ENCODE measurements at regions not wholly inside any gene's neighbourhood (a gene's known extent, or its start where the extent isn't known, plus 50 kb on each side); places are given as distances from the start of the nearest gene placed in this dataset.

- no peak for DNase-seq (ENCODE audit: insufficient read length, low spot score)
- no peak for FAIRE-seq
- TF ChIP-seq CTCF (IDR thresholded peaks at IDR 0.05; ENCODE audit: insufficient read depth, missing control alignments) = no peak
Observed at GRCh38 chr3:95151590-95151989, 1088.7 kb downstream of the NSUN3 start.

- DNase-seq (ENCODE audit: insufficient read length, low spot score) = no peak
- no peak for TF ChIP-seq CTCF (IDR thresholded peaks at IDR 0.05; ENCODE audit: insufficient read depth, missing control alignments)
- no peak for FAIRE-seq
Observed at GRCh38 chr3:95154766-95155165, 1091.9 kb downstream of the NSUN3 start.

GRCh38 chr3:95162794-95163193 is 1099.9 kb downstream of the NSUN3 start:
- DNase-seq (ENCODE audit: insufficient read length, low spot score) = no peak
- TF ChIP-seq CTCF (IDR thresholded peaks at IDR 0.05; ENCODE audit: insufficient read depth, missing control alignments) = no peak

GRCh38 chr3:95167748-95168147 is 1104.9 kb downstream of the NSUN3 start:
- DNase-seq (ENCODE audit: insufficient read length, low spot score) = no peak
- no peak for TF ChIP-seq CTCF (IDR thresholded peaks at IDR 0.05; ENCODE audit: insufficient read depth, missing control alignments)
- no peak for FAIRE-seq

More at GRCh38 chr3:95162794-95163193, 1099.9 kb downstream of the NSUN3 start:
- FAIRE-seq = no peak

GRCh38 chr3:95168526-95168925 is 1105.7 kb downstream of the NSUN3 start:
- FAIRE-seq = no peak
- no peak for TF ChIP-seq CTCF (IDR thresholded peaks at IDR 0.05; ENCODE audit: insufficient read depth, missing control alignments)

GRCh38 chr3:95172164-95172943 is 1109.5 kb downstream of the NSUN3 start:
- DNase-seq (ENCODE audit: insufficient read length, low spot score) = no peak
- TF ChIP-seq CTCF (IDR thresholded peaks at IDR 0.05; ENCODE audit: insufficient read depth, missing control alignments) = no peak
- no peak for FAIRE-seq

More at GRCh38 chr3:95168526-95168925, 1105.7 kb downstream of the NSUN3 start:
- no peak for DNase-seq (ENCODE audit: insufficient read length, low spot score)

GRCh38 chr3:95177096-95177495 is 1114.2 kb downstream of the NSUN3 start:
- no peak for TF ChIP-seq CTCF (IDR thresholded peaks at IDR 0.05; ENCODE audit: insufficient read depth, missing control alignments)
- FAIRE-seq (no peak), DNase-seq (ENCODE audit: insufficient read length, low spot score) (no peak)
